Rectal smooth muscle tissue (tissue), 1 donor: ENCODE measurements at regions not wholly inside any gene's neighbourhood (a gene's known extent, or its start where the extent isn't known, plus 50 kb on each side); places are given as distances from the start of the nearest gene placed in this dataset.
"Not testable (repeated sequence)": the region's sequence is repeated elsewhere in the genome, so short reads cannot be mapped to it uniquely, and the experiment has no call there.

Experiments used
- H3K27ac ChIP-seq: one replicate; pipeline ENCODE4 v1.7.0; 2013; ENCODE audit warnings: low read depth, low read length, inconsistent platforms
- H3K27me3 ChIP-seq: one replicate; pipeline ENCODE4 v1.7.0; 2013; ENCODE audit warnings: low read length; ENCODE audit not compliant: control insufficient read depth, insufficient read depth
- H3K36me3 ChIP-seq: one replicate; pipeline ENCODE4 v1.7.0; 2013; ENCODE audit warnings: low read length; ENCODE audit not compliant: control insufficient read depth, insufficient read depth
- H3K4me1 ChIP-seq: one replicate; pipeline ENCODE4 v1.7.0; 2013; ENCODE audit warnings: low read length; ENCODE audit not compliant: control insufficient read depth, insufficient read depth
- H3K4me3 ChIP-seq: one replicate; pipeline ENCODE4 v1.7.0; 2013; ENCODE audit warnings: low read length
- H3K9ac ChIP-seq: one replicate; pipeline ENCODE4 v1.7.0; 2013; ENCODE audit warnings: low read length

DNA sequence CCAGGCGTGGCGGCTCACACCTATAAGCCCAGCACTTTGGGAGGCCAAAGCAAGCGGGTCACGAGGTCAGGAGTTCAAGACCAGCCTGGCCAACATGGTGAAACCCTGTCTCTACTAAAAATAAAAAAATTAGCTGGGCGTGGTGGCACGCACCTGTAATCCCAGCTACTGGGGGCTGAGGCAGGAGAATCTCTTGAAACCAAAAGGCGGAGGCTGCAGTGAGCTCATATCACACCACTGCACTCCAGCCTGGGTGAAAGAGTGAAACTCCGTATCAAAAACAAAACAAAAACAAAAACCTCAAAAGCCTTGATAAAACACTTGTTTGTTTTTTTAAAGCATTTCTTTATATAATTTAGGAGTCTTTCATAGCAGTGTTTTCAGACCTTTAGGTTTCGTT, 135.8 kb upstream of the LMNTD1 start:
- H3K36me3 ChIP-seq, H3K4me1 ChIP-seq, H3K4me3 ChIP-seq, H3K27me3 ChIP-seq, H3K9ac ChIP-seq, H3K27ac ChIP-seq: not testable (repeated sequence)

DNA sequence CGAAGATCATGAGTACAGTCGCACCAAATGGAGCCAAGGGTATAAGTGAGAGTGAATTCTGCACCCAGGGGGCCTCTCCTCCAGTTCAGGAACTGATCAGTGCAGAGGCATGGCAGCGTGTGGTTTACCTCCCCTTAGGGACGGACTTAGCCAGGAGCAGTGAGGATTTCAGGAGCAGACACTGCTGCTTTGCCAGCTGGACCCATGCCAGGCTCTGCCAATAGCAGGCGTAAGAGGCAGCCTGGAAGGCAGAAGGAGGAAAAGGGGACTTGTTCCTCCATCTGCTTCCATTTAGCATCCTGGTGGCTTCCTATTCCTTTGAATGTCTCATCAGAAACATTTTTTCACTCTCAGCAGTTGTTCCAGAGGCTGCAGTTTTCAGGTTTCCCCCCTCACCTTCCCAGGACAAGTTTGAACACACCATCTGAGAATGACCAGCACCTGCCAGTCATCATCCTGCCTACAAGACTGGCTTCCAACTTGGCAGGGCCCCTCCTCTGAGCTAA, 137.0 kb upstream of the LMNTD1 start:
- H3K27ac ChIP-seq, result no peak overlapping the region

DNA sequence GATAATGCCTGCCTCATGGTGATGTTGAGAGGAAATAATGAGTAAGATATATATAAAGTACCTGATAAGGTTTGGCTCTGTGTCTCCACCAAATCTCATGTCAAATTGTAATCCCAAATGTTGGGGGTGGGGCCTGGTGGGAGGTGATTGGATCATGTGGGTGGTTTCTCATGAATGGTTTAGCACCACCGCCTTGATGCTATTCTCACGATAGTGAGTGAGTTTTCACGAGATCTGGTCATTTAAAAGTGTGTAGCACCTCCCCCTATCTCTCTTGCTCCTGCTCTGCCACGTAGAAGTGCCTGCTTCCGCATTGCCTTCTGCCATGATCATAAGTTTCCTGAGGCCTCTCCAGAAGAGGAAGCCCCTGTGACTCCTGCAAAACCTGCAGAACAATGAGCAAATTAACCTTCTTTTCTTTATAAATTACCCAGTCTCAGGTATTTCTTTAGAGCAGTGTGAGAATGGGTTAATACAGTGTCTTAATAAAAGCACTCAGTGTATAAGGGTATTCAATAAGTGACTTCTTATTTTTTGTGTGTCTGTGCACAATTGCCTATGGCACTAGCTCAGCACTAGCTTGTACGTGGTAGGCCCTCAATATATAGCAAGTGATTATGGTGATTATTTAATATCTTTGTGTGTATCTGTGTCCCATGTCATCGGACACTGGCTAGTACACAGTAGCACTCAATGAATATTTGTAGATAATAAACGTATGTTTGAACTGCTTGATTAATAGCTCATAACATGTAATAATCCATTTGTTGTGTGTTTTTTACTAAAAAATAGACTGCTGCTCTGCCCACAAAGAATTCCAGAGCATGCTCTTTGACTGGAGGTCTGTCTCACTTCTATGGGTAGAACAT, 138.1 kb upstream of the LMNTD1 start:
- no peaks in the 10 kb centered on the region for H3K36me3 ChIP-seq

More for the DNA sequence above, 137.0 kb upstream of the LMNTD1 start:
- no peak overlapping the region for H3K4me3 ChIP-seq
- no peaks in the 10 kb centered on the region for H3K36me3 ChIP-seq
- no peaks in the 10 kb centered on the region for H3K4me1 ChIP-seq
- no peaks in the 10 kb centered on the region for H3K27me3 ChIP-seq
- no peak overlapping the region for H3K9ac ChIP-seq

DNA sequence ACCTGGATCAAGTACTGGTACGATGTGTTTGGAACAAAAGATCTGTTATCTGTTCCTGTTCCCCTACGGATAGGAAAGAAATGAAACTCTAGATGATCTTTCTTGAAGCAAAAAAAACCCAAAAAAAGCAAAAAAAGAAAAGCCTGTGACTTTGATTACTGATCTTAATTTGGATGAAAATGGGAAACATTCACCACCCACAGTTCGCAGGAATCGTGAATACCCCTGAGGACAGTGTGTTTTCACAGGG, 138.7 kb upstream of the LMNTD1 start:
- Histone ChIP-seq H3K9ac (no peak overlapping the region), H3K4me1 (no peaks in the 10 kb centered on the region), H3K27ac (no peak overlapping the region), H3K36me3 (no peaks in the 10 kb centered on the region), H3K27me3 (no peaks in the 10 kb centered on the region), H3K4me3 (no peak overlapping the region)

More for the DNA sequence above, 138.1 kb upstream of the LMNTD1 start:
- H3K27me3 ChIP-seq, result no peaks in the 10 kb centered on the region
- no peak overlapping the region for H3K9ac ChIP-seq
- no peak overlapping the region for H3K4me3 ChIP-seq
- no peaks in the 10 kb centered on the region for H3K4me1 ChIP-seq
- no peak overlapping the region for H3K27ac ChIP-seq

DNA sequence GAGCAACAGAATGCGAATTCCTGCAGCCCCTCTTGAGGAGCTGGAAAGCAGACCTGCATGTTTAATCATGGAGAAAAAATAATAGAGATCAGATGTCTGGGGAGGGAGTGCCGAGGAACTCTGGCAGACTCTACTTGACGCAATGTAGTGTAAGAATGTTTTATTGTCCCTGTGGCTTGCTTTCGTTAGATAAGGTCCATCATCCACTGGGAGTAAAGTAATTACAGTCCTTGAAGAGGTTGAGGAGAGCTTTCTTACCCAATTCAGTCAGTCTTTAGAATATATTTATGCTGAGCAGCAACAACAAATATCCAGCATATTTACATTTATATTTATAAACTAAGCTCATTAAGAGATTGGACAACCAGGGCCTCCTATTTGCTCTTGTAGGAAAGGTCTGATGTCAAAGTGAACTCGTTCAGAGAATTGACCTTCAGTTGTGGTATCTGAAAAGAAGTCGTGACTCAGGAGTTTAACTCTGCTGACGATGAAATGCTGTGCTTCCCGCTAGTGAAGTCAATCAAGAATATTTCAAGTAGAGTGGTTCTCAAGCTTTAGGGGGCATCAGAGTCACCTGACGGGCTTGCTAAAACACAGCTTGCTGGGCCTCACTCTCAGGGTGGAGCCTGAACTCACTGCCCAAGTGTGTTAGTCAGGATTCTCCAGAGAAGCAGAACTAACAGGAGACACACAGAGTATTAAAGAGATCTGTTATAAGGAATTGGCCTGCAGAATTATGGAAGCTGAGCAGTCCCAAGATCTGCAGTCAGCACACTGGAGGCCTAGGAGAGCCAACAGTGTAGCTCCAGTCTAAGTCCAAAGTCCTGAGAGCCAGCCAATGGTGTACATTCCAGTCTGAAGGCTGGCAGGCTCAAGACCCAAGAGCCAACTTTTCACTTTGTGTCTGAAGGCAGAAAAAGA, 139.3 kb upstream of the LMNTD1 start:
- Histone ChIP-seq H3K4me3 (no peak overlapping the region), H3K27me3 (no peaks in the 10 kb centered on the region), H3K27ac (no peak overlapping the region), H3K4me1 (no peaks in the 10 kb centered on the region), H3K9ac (no peak overlapping the region), H3K36me3 (no peaks in the 10 kb centered on the region)

DNA sequence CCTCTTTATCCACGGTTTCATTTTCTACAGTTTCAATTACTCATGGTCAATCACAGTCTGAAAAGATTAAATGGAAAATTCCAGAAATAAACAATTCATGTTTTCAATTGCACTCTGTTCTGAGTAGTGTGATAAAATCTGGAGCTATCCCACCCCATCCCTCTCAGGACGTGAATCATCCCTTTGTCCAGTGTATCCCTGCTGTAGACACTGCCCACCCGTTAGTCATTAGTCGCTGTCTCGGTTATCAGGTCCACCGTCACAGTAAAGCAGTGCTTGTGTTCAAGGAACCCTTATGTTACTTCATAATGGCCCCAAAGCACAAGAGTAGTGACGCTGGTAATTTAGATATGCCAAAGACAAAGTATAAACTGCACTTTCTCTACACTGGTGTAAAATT, 141.0 kb upstream of the LMNTD1 start:
- H3K27me3 ChIP-seq, result no peaks in the 10 kb centered on the region
- H3K4me1 ChIP-seq, result no peaks in the 10 kb centered on the region
- H3K9ac ChIP-seq, result no peak overlapping the region
- H3K36me3 ChIP-seq, result no peaks in the 10 kb centered on the region
- H3K4me3 ChIP-seq, result no peak overlapping the region
- H3K27ac ChIP-seq, result no peak overlapping the region

DNA sequence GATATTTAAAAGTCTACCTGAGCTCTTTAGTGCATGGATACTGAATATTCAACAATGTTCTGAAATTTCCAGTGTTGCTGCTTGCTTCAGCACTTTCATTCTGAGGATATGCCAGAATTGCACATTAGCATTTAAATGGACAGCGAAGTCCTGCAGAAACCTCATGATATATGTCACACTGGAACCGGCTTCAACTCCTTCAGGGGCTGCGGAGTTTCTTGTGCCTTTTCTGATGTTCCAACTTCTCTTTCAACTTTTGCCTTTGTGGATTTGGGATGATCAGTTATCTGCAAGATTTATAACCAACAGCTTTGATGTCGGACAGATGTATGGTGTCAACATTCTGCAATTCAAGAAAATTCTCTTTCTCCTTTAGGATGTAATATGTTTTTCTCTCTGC, 142.5 kb upstream of the LMNTD1 start:
- H3K27me3 ChIP-seq, result no peaks in the 10 kb centered on the region
- no peak overlapping the region for H3K4me3 ChIP-seq
- no peaks in the 10 kb centered on the region for H3K36me3 ChIP-seq
- no peaks in the 10 kb centered on the region for H3K4me1 ChIP-seq
- no peak overlapping the region for H3K9ac ChIP-seq
- H3K27ac ChIP-seq, result no peak overlapping the region

DNA sequence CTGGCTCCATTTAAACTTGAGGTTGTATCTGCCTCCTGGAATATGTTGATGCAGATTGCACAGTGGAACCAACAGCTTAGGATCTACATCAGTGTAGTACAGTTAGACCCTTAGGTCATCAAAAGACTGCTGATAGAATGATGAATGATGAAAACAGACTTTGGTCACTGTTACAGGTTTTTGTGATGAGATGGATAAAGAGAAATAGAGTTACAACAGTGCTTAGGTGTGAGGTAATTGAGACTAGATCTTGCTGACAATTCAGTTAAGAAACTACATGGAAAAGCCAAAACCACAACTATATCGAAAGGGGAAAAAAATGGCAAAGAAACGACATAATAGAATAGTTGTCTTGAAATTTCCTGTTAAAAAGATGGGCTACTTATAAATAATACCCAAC, 145.7 kb upstream of the LMNTD1 start:
- H3K9ac ChIP-seq, result no peak overlapping the region
- H3K4me1 ChIP-seq, result no peaks in the 10 kb centered on the region
- no peaks in the 10 kb centered on the region for H3K27me3 ChIP-seq
- no peak overlapping the region for H3K27ac ChIP-seq
- H3K36me3 ChIP-seq, result no peaks in the 10 kb centered on the region
- H3K4me3 ChIP-seq, result no peak overlapping the region

DNA sequence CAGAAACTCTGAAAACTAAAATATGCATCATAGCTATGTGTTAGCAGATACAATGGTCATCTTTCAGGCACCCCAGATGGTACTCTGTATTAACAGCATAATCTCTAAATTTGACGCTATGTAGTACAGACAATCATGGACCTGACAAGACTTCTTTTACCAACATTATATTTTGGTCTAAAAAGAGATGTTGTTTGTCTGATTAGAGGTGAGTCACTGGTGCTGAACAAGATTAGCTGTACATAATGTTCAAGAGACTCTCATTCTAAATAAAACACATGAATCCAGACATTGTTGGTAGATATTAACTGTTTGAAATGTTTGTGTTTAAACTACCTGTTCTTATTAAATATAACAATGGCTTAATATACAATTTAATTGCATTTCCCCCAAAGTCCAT, 146.4 kb upstream of the LMNTD1 start:
- Histone ChIP-seq H3K9ac (no peak overlapping the region), H3K36me3 (no peaks in the 10 kb centered on the region), H3K27me3 (no peaks in the 10 kb centered on the region), H3K4me1 (no peaks in the 10 kb centered on the region), H3K27ac (no peak overlapping the region), H3K4me3 (no peak overlapping the region)

DNA sequence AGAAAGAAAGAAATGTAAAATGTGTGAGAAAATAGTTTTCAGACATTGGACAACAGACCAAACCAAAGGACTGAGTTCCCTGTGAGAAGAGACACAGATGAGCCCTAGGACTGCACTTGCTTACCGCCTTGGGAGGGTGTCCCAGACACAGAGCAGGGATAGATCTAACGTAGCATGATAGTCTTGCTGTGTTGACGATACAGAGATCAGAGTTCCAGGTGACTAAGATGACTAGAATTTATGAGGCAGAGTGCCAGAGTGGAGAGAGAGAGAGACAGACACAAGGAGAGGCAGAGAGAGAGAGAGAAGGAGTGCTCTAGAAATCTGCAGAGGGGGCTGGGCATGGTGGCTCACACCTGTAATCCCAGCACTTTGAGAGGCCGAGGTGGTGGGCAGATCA, 148.2 kb upstream of the LMNTD1 start:
- no peaks in the 10 kb centered on the region for H3K36me3 ChIP-seq
- no peak overlapping the region for H3K9ac ChIP-seq
- no peak overlapping the region for H3K4me3 ChIP-seq
- no peaks in the 10 kb centered on the region for H3K4me1 ChIP-seq
- H3K27me3 ChIP-seq, result no peaks in the 10 kb centered on the region
- no peak overlapping the region for H3K27ac ChIP-seq

DNA sequence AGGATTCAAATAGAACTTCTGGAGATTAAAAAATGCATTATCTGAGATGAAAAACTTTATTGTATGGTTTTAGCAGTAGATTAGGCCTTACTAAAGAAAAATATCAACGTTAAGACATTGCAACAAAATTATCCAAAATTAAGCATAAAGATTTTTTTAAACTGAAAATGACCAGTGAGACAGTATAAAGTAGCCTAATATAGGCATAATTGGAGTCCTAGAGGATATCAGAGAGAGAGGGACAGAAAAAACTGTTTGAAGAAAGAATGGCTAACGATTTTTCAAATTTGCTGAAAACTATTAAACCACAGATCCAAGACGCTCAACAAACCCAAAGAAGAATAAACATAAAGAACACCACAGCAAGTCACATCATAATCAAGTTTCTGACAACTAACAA, 149.5 kb upstream of the LMNTD1 start:
- Histone ChIP-seq H3K4me3 (no peak overlapping the region), H3K9ac (no peak overlapping the region), H3K27me3 (no peaks in the 10 kb centered on the region), H3K36me3 (no peaks in the 10 kb centered on the region), H3K27ac (no peak overlapping the region), H3K4me1 (no peaks in the 10 kb centered on the region)

DNA sequence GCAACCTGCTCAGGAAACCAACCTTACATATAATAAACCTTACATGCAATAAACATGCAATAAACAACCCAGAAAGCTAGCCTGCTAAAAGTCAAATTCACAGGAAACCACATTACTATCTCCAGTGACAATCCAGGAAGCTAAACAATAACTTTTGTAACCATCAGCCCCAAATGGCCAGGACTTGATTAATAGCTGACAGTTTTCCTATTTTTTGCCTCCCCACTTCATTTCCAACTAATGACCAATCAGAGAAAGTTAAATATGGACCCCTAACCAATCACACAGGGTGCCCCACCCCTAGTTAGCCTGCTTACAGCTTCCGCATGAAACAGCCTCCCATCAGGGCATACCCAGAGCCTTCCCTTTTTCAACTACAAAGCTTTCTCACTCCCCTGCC, 152.2 kb upstream of the LMNTD1 start:
- no peaks in the 10 kb centered on the region for H3K27me3 ChIP-seq
- no peaks in the 10 kb centered on the region for H3K4me1 ChIP-seq
- H3K27ac ChIP-seq, result no peak overlapping the region
- no peak overlapping the region for H3K4me3 ChIP-seq
- no peak overlapping the region for H3K9ac ChIP-seq
- H3K36me3 ChIP-seq, result no peaks in the 10 kb centered on the region
